HG02981 (cell line): ENCODE measurements at regions not wholly inside any gene's neighbourhood (a gene's known extent, or its start where the extent isn't known, plus 50 kb on each side); places are given as distances from the start of the nearest gene placed in this dataset.
"Not testable (repeated sequence)": the region's sequence is repeated elsewhere in the genome, so short reads cannot be mapped to it uniquely, and the experiment has no call there.

Experiments used
- ATAC-seq: cut with Tn5 transposase; IDR thresholded peaks from one replicate; pipeline ENCODE4 v1.9.1; 2021; ENCODE audit warnings: mild to moderate bottlenecking, moderate library complexity; ENCODE audit not compliant: unreplicated experiment

DNA sequence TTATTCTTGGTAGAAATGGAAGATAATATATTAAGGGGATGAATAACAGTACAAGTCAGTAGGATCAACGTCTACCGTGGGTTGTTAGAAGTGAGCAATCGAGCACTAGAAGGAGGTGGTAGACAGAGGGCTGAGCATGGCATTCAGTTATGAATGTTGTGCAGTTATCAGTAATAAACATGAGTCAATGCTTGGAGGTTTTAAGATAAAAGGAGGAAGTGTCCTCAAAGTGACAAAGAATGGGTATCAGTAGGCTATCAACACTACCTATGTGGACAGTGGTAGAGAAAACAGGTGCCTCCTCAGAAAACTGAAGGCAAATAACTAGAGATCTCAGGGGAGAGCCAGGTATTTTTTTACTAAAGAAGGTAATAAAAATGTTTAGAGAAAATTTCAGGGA is 1607.0 kb downstream of the PCDH9 start:
- ATAC-seq: no peak

DNA sequence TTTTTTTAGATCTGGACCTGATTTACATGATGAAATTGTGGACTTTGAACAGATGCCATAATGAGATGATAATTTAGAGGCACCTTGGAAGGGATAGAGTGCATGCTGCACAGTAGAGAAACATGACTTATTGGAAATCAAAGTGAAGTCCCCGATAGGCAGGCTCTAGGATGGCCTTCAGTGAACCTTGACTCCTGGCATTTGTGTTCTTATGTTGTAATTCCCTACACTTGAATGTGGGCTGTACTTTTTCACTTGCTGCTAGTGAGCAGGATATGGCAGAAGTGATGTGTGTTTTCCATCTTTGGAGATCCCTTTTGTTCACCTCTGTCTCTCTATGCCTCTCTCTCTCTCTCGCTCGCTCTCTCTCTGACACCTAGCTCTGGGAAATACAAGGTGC is 1614.6 kb downstream of the PCDH9 start:
- no peak for ATAC-seq

DNA sequence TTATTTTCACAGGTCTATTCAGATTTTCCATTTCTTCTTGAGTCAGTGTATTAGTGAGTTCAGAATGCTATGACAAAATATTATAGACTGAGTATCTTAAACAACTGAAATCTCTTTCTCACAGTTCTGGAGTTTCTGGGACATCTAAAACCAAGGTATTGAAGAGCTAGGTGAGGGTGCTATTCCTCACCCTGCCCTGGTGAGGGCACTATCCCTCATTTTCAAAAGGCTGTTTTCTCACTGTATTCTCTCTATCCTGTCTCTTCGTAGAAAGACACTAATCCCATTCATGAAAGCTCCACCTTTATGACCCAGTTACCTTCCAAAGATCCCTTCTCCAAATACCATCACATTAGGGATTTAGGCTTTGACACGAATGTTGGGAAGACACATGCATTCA is 1617.1 kb downstream of the PCDH9 start:
- no peak for ATAC-seq

DNA sequence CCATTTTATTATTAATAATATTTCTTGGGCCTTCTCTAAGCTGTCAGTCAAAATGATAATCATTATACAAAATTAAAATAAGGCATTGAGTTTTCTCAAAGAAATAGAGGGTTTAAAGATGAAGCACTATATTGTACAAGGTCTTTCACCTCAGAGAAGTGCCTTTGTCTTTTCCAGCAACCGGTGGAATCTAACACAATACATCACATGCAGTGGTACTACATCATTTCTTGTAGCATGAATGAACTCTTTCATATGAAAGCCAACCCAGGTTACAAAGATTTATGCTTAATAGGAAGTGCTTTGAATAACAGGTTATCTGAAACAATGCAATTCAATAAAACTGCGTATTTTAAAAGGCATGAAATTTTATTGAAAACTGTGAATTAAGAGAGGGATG is 1620.8 kb downstream of the PCDH9 start:
- no peak for ATAC-seq

DNA sequence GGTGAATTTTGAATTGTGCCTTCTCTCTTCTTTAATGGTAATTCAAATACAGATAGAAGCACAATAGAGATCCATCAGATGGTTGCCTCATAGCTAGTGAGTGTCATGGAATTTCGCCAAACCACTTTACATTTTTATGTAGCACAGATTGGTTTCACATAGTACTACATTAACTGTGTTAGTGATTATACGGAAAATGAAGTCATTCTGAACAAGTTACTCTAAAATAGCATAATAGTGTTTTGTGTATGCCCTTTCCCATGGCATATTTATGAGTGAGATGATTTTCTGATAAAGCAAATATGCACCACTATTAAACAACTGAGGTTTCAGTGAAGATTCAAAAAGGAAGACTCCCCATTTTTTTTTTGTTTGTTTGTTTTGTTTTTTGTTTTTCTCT is 1623.5 kb downstream of the PCDH9 start:
- no peak for ATAC-seq

DNA sequence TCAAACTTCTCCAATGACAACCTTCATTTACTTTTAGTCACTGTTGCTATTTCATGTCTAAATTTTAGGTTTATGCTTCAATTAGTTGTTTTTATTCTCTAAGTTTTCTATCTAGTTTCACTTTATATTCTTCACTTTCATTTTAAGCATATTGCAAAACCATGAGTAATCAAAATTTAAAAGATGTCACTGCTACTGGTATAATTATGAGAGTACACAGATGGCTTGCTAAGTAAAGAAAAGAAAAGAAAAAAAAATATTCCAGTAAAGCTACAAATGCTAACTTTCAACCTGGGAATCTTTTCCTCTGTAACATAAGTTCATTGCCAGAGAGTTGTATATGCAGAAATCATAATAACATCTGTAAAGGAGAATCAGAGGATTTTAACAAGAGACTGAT is 1624.7 kb downstream of the PCDH9 start:
- ATAC-seq: no peak

DNA sequence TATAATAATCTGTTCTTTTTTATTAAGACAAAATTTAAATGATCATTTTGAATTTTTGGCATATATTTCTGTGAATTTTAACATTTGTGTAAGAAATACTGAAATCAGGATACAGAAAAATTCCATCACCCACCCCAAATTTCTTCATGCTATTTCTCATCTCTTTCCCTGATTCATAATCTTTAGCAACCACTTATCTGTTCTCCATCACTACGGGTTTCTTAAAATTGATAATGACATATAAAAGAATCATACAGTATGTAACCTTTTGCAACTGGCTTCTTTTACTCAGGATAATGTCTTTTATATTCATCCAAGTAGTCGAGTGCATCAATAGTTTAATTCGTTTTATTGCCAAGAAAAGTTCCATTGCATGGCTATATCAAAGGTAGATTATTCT is 1627.0 kb downstream of the PCDH9 start:
- ATAC-seq: no peak

DNA sequence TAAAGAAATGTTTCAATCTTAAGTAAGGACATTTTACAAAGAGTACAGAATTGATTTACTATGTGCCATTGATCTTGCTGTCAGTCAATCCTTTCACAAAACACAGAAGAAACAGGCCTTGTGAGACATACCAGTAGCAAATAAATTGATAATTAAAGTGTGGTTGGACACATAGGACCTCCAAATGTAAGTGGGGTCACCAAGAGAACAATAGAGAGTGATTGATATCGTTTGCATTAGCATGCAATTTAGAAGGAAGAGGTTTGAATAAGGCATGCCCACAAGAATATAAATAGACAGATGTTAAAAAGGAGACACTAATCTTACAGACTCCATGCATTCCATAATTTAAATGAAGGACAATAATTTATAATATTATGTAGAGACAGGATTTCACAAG is 1628.3 kb downstream of the PCDH9 start:
- no peak for ATAC-seq

DNA sequence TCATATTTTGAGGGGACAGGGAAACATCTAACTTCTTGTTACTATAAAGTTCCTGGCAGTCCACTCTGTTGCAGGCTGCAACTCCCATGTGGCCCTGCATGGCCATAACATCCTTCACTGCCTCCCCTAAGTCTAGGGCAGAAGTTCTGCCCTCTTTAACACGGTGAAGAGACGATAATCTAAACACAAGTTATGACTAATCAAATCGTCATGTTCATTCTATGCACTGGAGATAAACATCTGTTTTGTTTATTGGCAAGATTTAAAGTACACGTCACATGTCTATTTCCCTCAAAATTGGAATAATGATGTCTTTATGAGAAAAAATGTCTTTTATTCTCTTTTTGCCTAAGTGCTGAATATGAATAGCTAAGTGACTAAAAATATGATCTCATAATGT is 1629.4 kb downstream of the PCDH9 start:
- ATAC-seq: no peak

DNA sequence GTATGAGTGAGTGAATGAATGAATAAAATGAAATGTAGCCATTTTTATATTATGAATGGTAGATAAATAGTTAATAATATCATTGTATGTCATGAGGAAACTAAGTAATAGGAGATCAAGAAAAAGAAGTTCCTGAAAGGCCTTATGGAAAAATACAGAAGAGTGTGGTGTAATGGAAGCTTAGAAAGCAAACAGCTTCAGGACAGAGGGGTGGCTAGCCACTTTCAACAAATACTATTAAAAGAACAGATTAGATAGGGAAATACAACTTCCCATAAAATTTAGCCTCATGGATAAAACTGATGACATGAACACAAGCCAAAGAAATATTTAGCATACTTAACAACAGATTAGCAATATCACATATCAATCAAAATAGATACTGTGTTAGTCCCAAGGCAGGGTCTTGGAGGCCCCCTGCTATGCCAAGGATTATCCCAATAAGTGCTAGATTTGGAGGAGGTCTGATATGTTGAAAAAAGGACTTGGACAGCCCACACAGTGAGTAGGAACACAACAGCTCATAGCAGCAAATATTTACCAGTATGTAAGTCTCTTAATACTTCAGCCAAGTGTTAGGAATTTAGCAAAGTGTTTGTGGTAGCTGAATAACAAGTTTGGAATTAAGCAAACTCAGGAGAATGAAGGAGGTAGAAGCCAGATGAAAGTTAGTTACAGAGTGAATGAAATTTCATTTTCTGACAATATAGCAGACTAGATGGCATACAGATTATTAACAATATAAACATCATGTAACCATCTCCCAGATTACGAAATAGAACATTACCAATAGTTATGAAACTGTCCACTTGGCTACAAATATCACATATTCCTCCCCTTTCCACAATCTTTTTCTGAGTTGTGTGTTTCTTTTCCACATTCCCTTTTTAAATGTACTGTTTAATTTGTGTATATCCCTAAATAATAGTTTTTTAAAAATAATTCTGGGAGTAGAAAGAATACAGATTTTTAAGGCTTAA is 1632.0 kb downstream of the PCDH9 start:
- ATAC-seq: no peak

DNA sequence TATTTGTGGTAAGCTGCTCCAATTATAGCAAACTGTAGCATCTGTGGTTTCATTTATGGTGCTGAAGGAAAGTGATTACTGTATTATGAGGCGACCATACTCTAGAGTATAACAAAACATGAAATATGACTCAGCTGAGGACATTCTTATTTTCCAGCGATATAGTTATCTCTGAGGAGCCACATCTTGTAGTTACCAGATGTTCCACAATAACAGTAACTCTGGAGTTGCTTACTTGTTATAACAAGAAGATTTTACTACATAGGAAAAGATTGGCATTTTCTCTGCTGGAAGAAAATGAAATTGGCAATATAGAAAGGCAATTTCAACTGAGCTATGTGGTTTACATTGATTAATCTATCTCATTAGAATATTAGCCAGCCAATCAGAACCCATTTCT is 1634.2 kb downstream of the PCDH9 start:
- ATAC-seq: no peak

DNA sequence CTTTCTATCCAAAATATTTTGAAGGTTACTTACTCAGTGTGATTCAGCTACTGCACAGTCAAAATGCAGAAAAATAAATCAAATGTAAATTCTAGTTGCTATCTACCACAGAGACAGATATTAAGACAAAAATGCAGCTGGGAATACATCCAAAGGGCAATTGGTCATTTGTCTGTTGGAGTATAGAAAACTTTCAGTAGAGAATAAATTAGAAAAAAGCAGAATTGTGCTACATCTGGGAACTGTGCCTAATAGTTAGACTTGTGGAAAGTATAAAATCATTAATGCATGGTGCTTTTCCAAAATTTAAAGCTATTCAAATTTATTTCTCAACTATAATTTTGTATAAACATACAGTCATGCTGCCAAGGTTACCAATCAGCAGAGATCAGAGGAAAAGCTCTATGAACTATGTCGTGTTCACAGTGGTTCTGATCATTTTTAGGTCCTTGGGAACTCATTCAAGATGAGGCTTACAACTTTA is 1635.8 kb downstream of the PCDH9 start:
- no peak for ATAC-seq

DNA sequence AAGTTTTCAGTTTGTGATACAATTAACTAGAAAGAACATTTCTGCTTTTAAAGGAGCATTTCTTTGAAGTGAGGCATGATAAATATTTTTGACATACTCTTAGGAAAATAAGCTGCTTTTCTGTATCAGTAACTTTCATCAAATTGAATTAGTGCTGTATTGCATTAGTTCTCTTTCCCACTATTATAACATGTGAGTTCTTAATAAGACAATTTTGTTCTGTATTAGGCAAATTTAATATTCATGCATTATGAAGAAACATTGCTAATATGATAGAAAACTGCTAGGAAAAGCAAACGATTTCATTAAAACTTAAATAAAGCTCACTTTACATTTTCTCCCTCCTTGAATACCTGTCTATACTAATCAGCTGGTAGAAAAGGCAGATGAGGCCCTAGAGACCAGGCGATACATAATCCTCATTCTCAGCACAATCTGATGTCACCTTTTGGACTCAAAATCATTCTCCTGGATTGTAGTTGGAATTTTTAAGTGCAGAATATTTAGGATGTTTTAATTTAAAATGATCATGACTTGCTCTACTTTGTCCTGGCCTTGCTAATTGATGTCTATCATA is 1636.8 kb downstream of the PCDH9 start:
- ATAC-seq: no peak

DNA sequence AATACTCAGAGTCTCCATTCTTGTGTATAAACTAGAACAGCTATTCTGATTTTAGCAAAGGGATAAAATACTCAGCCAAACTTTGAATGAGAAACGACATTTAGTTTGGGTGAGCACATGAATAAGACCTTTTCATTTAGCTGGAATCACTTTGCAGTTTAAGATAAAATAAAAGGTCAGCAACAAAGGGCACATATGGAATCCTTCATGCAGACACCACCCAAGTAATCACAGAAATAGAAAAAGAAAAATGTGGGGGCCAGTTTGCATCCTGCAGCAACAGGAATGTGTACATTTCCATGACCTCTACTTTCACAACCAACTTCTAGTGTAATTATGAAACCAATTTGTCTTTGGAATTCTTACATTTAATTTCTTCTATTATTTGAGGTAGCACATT is 1637.4 kb downstream of the PCDH9 start:
- ATAC-seq: no peak

DNA sequence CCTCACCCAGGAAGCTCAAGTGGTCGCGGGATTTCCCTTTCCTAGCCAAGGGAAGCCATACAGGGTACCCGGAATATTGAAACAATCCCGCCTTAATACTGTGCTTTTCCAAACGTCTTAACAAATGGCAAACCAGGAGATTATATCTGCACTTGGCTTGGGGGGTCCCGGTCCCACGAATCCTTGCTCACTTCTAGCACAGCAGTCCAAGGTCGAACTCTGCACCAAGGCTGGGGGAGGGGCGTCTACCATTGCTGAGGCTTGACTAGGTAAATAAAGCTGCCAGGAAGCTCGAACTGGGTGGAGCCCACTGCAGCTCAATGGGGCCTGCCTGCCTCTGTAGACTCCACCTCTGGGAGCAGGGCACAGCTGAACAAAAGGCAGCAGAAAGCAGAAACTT is 1644.8 kb downstream of the PCDH9 start:
- ATAC-seq: no peak

DNA sequence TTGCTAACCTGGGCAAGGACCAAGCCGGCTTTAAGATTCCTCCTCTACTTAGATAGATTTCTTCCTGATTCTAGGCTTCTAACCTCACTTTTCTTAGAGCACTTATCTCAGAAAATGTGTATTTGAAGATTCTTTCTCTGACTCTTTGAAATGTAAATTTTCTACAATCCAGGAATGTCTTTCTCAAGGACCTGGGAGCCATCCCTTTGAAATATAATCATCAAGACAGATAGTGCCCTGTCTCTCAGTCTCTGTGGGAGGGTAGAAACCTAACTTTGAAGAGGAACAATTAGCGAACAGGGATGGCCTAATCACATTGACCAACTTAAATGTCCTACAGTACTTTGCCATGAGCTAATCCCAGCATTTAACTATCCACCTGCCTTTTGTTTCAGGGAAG is 1646.0 kb downstream of the PCDH9 start:
- no peak for ATAC-seq

DNA sequence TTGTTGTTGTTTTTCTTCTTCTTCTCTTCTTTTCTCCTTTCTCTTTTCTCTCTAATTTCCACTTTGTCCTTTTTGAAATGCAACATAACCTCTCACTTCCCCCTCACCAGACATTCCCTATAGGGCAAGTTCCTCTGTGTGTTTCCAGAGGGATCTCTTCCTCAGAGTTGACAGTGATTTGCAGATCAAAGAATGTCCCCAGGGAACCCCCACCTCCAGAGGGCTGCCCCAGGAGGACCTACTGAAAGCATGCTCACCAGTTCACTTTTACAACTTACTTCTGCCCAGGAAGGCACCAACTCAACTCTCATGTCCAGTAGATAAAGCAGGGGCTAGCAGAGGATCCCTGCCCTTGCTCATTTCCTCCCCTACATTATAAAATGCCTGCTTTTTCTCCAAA is 1648.0 kb downstream of the PCDH9 start:
- ATAC-seq: no peak

DNA sequence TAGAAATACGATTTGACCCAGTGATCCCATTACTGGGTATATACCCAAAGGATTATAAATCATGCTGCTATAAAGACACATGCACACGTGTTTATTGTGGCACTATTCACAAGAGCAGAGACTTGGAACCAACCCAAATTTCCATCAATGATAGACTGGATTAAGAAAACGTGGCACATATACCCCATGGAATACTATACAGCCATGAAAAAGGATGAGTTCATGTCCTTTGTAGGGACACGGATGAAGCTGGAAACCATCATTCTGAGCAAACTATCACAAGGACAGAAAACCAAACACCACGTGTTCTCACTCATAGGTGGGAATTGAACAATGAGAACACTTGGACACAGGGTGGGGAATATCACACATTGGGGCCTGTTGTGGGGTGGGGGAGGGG is 1665.6 kb downstream of the PCDH9 start:
- not testable (repeated sequence) for ATAC-seq

DNA sequence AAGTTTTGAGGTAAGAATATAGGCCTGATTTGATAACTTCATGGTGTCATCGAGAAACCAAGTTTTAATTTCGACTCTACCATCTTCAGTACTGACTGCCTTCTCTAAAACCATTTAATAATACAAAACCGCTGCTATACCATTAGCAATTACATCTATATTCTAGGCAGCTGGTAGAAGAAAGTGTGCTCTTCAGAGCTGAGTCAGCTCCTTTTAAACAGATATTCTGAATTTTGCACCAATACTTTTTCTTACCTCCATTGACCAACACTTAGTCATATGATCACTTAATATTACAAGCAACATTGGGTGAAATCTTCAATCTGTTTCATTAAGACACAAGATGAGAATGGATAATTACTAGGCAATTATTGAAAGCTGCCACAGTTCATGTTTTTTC is 1667.8 kb downstream of the PCDH9 start:
- ATAC-seq: no peak

DNA sequence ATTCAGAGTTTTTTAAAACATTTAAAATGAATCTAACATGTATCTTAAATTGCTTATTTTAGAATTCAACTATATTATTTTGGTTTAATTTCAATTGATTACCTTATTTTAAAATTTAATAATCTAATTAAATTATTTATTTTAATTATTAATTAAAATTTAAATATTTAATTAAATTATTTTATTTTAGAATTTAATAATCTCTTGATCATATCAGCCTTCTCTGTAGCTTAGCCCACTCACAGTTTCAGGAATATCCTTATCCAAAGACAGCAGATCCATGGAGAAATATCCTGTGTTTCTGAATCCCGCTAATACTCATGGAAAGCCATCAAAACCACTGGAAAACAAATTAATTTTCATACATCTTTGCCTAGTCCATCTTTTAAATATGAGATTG is 1669.2 kb downstream of the PCDH9 start:
- ATAC-seq: no peak

DNA sequence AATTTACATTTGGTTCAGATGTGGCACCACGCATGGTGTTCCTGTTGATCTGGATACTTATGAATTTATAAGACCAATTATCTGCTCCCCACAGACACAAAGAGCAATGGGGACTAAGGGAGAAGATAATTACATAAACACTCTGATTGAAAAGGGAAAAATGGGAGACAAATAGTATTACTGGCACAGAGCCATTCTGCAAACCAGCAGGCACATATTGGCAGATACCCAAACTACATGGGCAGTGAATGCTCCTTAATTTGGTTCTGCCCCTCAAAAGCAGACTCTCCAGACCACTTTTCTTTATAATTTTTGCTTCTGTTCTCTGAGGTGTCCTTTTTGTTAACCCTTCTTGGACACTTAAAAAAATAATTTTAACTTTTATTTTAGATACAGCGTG is 1674.2 kb downstream of the PCDH9 start:
- ATAC-seq: no peak

DNA sequence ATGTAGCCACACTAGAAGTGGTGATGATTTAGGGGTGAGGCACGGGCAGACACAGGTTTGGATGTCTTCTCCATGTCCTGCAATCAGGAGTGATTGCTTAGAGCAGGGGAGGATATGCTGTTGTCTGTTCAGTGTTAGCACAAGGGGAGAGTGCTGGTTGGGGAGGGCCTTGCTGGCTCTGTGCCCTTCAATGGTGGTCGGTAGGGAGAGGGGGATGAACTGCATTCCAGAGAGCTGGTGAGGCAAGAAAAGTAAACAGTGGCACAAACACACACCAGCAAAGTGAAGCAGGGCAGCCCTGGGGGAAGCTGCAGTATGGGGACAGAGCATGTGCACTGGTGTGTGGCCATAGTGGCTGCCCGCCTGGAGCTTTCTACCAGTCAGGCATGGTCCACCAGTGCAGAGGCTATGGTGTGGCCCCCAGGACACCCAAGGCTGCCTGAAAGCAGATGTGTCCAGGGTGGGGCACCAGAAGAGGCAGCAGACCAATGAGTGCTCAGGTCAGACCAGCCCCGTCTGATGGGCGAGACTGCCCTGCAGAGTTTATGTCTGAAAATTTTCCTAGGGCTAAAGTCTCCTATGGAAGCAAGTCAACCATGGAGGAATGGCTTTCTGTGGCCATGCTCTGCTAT is 1676.9 kb downstream of the PCDH9 start:
- no peak for ATAC-seq
